DND-41 (cell line): ENCODE measurements at regions not wholly inside any gene's neighbourhood (a gene's known extent, or its start where the extent isn't known, plus 50 kb on each side); places are given as distances from the start of the nearest gene placed in this dataset.

Experiments used
- EZH2 ChIP-seq: IDR thresholded peaks from 3 replicates; pipeline ENCODE4 v1.6.1; 2012; ENCODE audit warnings: borderline replicate concordance, low read depth, mild to moderate bottlenecking, moderate library complexity, low read length, inconsistent platforms; ENCODE audit not compliant: severe bottlenecking
- TF ChIP-seq, protein P1 (sequence below): IDR thresholded peaks from 2 replicates; pipeline ENCODE4 v1.5.1; 2012; ENCODE audit warnings: borderline replicate concordance, low read length, moderate library complexity, mild to moderate bottlenecking; ENCODE audit not compliant: poor library complexity, severe bottlenecking; ENCODE audit errors: extremely low read depth

DNA sequence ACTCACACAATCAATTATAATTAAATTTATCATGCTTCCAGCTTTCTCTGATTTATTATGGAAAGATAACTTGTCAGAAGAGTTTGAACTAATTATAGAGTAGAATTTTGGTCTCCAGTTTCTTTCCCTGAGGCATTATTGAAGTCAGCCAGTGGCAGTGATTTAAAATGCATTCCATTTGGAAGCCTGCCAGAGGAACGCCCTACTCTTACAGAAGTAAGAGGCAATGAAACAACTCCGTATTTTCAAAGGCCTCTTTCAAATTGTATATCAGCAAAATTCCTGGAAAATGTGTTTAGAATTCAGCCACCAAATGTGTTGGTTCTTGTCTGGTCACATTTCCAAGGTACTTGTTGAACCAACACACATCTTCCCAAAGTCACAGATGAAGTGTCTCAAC is 640.9 kb downstream of the SEMA5A start:
- TF ChIP-seq, protein P1, sequence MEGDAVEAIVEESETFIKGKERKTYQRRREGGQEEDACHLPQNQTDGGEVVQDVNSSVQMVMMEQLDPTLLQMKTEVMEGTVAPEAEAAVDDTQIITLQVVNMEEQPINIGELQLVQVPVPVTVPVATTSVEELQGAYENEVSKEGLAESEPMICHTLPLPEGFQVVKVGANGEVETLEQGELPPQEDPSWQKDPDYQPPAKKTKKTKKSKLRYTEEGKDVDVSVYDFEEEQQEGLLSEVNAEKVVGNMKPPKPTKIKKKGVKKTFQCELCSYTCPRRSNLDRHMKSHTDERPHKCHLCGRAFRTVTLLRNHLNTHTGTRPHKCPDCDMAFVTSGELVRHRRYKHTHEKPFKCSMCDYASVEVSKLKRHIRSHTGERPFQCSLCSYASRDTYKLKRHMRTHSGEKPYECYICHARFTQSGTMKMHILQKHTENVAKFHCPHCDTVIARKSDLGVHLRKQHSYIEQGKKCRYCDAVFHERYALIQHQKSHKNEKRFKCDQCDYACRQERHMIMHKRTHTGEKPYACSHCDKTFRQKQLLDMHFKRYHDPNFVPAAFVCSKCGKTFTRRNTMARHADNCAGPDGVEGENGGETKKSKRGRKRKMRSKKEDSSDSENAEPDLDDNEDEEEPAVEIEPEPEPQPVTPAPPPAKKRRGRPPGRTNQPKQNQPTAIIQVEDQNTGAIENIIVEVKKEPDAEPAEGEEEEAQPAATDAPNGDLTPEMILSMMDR = no peak
- no peak for TF ChIP-seq EZH2
